NCI-H187 treated with DMSO at 0.1 percent for 48 hours (cell line): ENCODE measurements at regions not wholly inside any gene's neighbourhood (a gene's known extent, or its start where the extent isn't known, plus 50 kb on each side); places are given as distances from the start of the nearest gene placed in this dataset.

ENCODE experiments used
- DNase-seq: peaks from one replicate; lab custom pipeline; 2025; lab: John Stamatoyannopoulos, UW

DNA sequence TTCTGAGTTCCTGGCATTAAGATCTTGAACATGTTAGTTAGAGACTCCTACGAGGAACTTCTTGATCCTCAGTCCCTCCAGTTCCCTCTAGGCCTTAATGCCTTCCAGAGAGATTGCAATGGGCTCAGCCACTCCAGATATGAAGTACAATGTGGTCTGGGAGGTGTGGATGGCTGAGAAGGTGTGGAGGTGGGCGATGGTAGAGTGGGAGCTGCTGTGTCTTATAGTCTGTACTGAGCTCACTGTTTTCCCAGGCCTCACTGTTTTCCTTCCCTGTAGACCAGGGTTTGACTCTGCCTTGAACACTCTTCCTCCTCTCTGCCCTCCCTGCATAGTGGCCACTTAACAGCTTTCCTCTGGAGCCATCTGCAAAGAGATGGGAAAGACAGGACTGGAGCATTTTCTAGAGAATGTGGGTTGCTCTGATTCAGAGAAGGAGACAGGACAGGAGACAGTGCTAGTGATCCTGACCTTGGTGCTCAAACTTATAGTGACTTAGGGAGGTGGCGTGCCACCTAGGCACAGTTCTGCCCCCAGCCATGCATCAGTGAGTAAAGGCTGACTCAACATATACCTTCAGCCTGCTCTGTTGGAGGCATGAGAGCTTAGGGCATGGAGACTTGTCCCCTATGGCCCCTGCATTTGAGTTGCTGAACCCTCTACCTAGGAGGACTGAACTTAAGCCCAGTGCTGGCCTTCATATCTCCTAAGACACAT is 129.7 kb downstream of the TDRD15 start:
- DNase-seq = no peak

DNA sequence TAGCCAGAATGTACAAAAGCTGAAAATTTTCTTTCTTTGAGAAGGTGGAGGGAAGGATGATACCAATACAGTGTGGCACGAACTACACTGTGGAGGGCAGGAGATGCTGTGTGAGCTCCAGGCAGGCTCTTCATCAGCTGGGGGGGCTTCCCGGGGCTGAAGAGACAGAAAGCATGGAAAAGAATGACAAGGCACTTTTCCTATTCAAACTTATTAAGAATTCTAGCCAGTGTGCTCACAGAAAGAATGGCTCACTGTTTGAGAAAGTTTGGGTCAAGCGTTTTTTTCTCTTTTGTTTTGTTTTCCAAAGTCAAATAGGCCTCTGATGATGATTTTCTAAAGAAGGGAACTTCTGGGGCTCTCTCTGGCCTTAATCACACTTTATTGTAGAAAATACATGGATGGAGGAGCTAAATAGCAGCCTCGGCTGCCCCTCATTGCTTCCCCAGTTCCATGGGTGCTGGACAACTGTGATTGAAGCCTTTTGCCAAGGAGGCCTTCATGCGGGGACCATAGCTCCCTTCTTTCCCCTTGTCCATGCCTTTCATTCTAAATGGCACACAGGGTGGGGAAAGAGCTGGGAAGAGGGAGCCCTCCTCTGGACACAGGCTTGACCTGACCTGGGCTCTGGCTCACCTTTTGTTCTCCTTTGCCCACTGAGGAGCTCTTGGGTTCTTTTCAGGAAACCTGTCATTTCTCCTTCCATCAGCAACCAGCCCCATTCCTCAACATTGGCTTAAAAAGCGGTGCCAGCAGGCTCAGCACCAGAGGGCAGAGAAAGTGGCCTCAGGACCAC is 130.6 kb downstream of the TDRD15 start:
- DNase-seq = no peak

DNA sequence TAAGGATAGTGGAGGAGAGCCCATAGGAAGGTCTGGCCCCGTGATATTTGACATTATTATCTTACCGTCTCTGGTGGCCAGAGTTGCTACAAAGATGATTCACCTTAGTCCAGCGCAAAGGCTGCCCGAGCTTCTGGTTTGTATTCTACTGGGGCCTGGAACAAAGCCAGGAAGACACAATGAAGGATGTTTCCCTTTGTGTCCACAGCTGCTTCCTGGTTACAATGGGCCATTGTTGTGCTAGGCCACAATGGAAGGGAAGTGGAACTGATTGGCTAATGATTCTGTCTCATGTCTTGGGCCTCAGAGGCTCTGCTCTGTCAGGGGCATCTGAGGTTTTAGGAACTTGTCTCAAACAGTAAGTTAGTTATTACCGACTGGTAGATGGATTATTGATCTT is 132.2 kb downstream of the TDRD15 start:
- DNase-seq = no peak

DNA sequence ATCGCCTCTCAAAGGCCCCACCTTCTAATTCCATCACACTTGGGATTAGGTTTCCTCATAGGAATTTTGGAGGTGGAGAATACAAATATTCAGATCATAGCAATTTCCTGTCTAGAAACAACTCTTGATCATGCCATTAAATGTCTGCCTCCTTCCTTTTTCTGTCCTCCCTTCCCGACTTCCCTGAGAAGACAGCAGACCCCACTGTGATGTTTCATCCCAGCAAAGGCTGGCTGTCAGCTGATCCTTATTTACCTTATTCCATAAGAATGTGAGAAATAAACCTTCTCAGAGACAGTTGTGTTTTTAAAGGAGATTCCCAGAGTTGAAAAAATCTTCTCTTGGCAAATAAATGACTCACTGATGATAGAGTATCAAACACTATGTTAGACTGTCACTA is 133.9 kb downstream of the TDRD15 start:
- DNase-seq = no peak

DNA sequence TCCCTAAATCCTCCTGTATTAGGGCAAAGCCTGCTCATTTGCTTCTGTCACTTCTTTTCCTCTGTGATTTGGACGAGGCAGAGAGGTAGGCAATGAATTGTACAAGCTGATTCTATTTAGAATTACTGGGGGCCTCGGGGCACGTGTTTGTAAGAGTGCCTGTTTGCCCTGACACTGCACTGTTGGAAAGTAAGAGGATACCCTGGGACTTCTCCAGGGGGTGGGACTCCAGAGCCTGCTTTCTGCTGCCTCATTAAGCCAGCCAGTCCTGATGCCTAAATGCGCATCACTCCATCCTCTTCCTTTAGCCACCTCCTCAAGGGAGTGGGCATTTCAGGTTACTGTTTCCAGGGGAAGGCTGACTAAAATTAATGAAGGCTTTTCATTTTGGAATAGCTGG is 134.3 kb downstream of the TDRD15 start:
- no peak for DNase-seq

DNA sequence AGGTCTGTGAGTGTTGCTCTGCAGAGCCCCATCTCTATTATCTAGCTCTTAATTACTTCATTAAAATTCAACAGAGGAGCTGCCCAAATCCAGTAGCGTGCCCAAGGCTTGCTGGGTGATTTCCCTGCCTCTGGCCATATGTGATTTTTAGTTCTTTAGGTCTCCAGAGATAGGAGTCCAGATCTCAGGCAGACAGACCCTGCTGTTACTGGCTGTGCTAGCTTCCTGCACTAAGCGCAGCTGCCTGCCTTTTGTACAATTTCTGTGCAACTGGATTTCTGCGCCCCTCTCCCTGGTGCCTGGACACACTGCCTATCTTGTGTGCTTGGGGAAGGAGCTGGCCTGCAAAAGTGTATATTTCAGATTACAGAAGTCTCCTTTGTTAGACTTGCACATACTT is 136.5 kb downstream of the TDRD15 start:
- DNase-seq = no peak

DNA sequence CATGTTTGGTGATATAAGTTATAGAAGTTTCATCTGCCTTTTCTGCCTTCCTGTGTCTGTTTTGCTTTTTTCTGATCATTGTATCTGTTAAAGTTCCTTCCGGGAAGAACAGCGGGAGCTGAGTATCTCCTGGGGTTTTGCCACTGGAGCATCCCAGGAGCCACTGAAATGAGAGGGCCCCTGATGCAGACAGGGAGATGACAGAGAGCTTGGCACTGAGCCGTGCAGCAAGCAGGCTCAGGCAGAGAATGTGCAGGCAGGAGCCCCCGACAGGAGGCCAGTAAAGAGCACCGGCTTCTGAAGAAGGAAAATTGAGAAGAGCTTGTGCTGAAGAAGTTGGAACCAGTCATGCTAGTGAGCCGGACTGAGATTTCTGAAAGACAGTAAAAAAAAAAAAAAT is 137.8 kb downstream of the TDRD15 start:
- DNase-seq = no peak

DNA sequence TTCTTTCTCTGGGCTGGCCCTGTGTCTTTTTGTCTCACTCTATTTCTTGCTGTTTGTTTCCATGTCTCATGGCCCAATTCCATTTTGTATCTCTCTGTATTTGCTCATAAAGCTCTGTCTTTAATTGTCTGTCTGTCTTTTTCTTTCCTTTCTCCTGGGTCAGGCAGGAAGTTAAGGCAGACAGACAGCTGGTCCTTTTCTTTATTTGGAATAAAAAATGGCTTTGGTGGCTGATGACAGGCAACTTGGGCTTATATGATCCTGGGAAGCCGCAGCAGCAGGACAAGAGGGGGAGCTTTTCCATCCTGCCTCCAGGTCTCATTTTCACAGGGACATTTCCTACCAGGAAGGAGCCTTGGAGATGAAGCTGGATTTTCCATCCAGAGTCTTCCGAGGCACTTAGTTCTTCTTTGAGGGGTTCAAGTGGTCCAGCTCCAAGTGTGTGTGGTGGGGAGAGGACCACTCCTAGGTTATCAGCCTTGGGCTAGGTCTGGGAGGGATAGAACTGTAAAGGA is 138.7 kb downstream of the TDRD15 start:
- no peak for DNase-seq

DNA sequence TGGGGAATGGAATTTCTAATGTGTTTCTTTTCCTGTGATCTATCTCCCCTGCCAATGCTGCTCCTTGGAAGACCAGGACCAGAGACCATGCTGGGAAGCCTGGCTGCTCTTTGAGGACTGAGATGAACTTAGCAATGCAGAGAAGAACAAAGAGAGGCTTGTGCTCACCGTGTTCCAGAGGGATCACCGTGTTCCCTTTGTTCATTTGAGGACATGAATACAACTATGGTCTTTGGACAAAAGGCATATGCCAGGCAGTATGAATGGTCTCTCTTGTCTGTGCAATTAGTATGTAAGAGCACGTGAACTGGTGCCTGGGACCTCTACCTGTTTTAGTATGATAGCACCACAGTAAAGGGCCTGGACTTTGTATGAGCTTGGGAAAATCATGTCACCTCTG is 139.9 kb downstream of the TDRD15 start:
- DNase-seq = no peak

DNA sequence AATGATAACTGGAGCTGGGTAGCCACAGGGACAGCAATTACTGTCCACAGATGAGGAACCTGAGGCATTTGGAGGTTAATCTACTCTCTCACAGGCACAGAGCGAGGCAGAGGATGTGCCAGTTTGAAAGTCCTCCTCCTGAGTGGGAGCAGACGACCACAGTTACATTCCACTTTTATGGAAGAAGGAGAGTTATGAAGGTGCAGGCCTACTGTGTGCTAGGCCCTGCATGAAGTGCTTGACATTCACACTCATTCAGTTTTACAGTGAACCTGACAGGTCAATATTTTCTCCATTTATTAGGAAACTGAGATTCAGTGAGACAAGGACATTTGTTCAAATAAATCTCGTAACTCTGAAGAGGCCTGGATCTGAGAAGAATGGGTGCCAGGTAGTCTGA is 142.0 kb downstream of the TDRD15 start:
- no peak for DNase-seq

DNA sequence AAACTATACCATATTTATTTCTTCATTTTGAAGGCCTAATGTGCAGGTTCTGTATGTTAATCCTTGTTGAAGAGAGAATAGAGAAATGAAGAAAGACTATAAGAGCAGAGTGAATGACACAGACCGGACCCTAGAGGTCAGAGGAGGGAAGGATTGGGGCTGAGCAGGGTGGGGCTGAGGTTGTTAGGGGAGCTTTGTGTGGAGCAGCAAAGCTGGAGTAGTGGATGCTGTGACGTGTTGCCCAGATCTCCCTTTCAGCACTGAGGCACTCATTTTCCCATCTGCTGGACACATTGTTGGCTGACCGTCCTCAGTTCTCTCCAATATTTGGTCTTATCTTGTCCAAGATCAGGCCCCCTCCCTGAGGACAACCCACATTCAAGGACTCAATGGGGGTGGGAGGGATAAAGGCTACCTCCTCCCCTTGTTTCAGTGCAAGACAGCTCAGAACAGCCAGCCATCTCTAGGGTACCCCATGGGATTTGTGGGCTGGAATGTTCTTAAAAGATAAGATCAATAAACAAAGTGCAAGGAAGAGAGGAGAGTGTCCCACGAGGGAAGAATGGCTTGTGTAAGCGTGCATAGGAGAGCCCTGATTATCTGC is 143.6 kb downstream of the TDRD15 start:
- DNase-seq = no peak

DNA sequence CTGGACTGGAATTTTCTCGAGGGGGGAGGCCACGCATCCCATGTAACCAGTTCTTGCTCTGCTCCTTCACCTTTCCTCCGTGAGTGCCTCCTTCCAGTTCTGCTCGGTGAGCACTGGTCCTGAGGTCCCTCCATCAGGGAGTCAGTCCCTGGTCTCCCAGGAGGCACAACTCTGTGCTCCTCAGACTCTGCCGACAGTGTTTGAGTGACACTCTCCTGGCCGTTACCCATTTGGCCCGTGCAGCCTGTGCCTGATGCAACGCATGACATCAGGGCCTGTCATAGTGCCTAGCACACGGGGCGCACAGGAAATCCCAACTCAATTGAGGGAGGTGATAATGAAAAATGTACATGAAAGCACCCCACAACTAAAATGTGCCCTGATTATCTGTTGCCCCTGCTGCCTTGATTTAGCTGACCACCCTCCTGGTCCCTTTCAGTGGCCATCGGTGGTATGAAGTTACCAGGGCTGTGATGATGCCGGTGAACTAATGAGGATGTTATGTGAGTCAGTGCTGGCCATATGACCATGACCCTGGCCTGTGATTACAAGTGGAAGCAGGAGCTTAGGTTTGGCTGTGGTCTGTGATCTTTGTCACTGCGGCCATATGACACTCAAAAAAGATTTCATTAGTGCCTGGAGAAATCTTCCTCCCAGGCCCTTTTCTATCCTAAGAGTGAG is 144.6 kb downstream of the TDRD15 start:
- no peak for DNase-seq

DNA sequence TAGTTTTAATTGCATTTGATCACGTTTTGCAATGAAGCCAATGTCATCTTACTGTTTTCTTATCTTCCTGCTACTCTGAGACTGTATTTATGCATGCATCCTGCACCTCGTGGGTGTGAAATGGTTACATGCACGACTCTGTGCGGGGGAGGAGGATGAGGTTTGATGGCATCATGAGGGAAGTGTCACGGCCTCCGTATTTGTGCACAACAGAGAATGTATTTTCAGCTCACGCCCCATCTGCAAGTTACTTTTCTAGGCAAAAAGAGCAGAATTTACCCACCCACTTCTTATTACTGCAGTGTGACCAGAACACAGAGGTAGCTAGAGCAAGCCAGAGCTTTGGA is 145.1 kb downstream of the TDRD15 start:
- DNase-seq = no peak

DNA sequence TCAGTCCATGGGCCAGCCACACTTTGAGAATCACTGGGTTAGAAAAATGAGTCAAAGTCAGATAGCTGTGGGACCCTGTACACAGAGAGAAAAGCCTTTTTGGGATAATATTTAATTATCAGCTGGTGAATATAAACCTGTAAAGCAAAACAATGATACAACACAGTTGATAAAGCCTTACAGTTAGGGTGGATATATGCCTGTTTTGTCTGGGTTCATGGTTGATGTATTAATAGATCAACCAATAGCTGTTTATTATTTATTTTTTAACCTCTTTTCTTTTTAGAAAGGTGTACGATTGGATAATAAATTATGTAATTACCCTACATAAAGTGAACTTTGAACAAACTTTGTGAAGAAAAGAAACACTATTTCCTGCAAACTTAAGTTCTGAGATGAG is 145.6 kb downstream of the TDRD15 start:
- DNase-seq = no peak

DNA sequence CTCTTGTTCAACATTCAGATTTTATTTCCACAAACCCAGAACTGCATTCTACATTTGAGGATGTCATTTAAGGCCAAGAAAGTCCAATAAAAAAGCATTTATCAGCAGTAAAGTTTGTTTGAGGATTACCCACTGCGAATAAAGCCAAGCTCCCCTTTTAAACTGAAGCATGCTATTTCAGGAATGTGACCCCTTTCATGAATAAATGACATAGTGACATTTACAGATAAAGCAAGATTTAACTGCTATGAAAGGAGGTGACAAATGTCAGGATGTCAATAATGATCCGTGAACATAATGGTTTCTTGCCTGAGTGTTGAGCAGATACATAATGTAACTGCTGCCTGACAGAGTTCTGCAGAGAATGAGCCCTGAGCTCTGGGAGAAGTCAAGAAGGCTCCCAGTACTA is 146.3 kb downstream of the TDRD15 start:
- DNase-seq = no peak

DNA sequence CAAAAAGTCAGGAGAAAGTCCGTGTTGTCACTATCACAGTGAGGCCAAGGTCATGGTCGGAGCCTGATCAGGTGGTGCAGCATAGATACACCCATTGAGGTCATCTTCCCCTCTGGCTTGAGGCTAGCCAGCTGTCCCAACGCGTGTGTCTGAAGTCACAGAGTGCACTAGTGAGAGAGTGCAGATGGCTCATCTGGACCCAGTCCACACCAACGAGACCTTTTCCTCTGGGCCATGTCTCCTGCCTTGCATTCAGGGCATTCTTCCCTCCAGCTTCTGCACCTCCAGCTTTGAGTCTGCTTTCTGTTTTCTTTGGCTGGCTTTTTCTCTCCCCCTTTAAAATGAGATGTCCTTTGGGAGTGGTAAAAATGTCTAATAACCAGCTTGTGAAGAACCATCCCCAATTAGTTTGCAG is 146.9 kb downstream of the TDRD15 start:
- DNase-seq = no peak

DNA sequence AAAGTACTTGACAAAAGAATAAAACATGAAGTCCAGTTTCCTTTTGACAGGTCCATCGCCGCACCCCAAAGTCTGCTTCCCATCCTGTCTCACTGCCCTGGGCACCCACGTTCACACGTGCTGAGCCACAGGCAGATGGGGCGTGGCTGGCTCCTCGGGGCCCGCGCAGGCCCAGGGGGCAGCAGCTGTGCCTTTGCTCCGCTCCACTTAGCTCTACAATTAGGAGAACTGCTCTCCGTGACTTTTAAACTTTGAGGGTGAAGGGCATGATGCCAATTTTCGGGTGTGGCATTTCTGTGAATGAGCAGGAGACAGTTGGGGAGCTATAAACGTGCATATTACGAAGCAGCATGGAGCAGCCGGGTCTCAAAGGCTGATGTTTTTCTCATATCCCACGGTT is 152.4 kb downstream of the TDRD15 start:
- no peak for DNase-seq

DNA sequence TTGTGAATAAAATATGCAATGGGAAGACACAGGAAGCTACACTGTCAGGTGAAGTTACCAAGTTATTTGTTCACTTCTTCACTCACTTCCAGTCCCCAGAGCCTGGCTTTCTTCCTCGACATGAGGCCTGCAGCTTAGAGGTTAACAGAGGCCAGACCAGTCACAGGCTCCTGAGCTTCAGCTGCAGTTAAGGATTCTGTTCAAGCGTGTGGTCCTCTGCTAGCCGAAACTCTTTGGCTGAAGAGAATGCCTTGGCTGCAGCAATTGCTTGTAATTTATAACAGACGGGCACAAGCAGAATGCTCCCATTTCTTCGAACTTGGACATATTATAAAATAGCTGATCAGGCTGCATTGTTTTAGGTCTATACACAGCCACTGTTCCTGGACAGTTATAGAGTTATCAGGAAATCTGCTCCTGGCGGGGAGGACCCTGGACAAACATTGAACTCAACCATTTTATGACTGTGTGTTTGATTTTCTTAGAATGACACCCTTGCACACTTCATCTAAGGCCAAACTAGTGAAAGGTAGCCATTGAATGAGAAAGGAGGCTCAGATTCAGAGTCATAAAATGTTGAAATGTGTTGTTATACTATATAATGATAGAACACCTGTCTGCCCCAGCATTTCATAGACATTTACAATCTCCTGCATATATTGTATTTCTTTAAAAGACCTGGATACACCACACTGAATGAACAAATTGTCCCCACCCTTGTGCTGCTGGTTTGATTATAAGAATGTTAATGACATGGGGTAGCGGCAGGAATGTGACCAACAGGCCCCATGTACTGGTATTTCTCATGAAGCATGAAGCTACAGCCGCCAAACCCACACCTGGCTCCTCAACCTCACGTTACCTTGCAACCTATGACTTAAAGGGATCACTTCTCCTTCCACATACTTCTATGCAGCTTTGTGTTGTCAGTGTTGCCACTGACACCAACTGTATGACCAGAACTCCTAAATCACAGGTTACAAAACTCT is 153.6 kb downstream of the TDRD15 start:
- DNase-seq = no peak

DNA sequence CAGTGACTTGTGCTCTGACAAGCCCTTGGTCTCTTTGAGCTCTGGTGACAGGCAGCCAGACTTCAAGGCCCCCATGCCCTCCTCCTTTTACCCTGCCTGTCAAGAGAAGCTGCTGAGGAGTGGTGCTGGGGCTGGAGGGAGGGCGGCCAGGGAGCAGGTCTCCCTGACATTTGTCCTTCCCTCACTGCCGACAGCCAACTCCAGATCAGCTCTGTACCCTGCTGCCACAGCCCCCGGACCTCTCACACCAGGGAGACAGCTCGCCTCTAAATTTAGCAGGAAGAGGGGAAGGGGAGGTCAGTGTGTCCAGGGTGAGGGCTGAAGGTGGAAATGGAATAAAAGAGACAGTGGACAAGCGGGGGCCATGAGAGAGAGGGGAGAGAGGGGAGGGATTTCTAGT is 155.8 kb downstream of the TDRD15 start:
- no peak for DNase-seq

DNA sequence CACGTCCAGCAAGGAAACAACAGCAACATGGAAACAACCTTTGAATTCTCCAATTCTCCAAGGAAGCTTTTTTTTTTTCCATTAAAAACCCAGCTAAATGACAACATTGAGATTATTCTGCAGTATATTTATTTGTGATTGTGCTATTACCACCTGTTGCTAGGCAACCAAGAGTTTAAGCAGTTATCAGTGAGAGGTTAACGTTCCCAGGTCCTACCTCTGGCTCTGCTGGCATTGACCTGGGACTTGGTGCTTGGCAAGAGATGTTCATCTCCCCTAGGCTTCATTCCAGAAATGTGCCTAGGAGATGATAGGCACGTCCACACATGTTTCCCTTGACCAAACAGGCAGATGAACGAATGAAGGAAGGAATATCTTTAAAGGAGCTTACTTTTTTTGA is 157.0 kb downstream of the TDRD15 start:
- no peak for DNase-seq

DNA sequence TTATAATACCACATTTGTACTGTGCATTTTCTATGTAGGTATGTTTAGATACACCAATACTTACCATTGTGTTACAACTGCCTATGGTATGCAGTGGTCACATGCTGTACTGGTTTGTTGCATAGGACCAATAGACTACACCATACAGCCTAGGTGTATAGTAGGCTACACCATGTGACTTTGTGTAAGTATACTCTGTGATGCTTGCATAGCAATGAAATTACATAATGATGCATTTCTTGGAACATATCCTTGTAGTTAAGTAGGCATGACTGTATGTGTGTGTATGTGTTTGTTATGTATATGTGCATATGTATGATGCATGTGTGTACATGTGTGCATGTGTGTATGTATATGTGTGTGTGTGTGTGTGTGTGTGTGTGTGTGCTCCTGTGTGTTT is 157.6 kb downstream of the TDRD15 start:
- DNase-seq = no peak
